Astrocyte (in vitro differentiated cells and primary cell): ENCODE measurements at regions not wholly inside any gene's neighbourhood (a gene's known extent, or its start where the extent isn't known, plus 50 kb on each side); places are given as distances from the start of the nearest gene placed in this dataset.
"Not testable (repeated sequence)": the region's sequence is repeated elsewhere in the genome, so short reads cannot be mapped to it uniquely, and the experiment has no call there.

Experiments
- DNase-seq: peaks from one replicate; pipeline ENCODE4 v3.0.0-alpha.2; 2010; ENCODE audit warnings: low read depth
- FAIRE-seq: peaks from 2 replicates; lab custom pipeline; 2011; peaks lifted over from hg19 to GRCh38; lab: Jason Lieb, UNC
- H2AFZ ChIP-seq: 2 replicates; pipeline ENCODE4 v1.6.0; 2012; ENCODE audit warnings: low read depth, low read length, inconsistent platforms
- H3K27ac ChIP-seq: 2 replicates; pipeline ENCODE4 v1.5.1; 2011; ENCODE audit warnings: low read depth, low read length, inconsistent platforms
- H3K27me3 ChIP-seq: 2 replicates; pipeline ENCODE4 v1.6.0; 2011; ENCODE audit warnings: low read length, inconsistent platforms; ENCODE audit not compliant: insufficient read depth
- H3K36me3 ChIP-seq: 2 replicates; pipeline ENCODE4 v1.5.1; 2011; ENCODE audit warnings: low read length, inconsistent platforms; ENCODE audit not compliant: insufficient read depth
- H3K4me1 ChIP-seq: 2 replicates; pipeline ENCODE4 v1.5.1; 2011; ENCODE audit warnings: low read length, inconsistent platforms; ENCODE audit not compliant: insufficient read depth
- H3K4me2 ChIP-seq: 2 replicates; pipeline ENCODE4 v1.6.0; 2012; ENCODE audit warnings: low read length, inconsistent platforms
- H3K4me3 ChIP-seq: 2 replicates; pipeline ENCODE4 v1.5.1; 2011; ENCODE audit warnings: low read depth, mild to moderate bottlenecking, low read length, inconsistent platforms; ENCODE audit not compliant: insufficient read depth
- H3K79me2 ChIP-seq: 2 replicates; pipeline ENCODE4 v1.6.0; 2012; ENCODE audit warnings: mild to moderate bottlenecking, low read length, inconsistent platforms; ENCODE audit not compliant: insufficient read depth
- H3K9ac ChIP-seq: 2 replicates; pipeline ENCODE4 v1.6.0; 2012; ENCODE audit warnings: mild to moderate bottlenecking, low read length, inconsistent platforms
- H3K9me3 ChIP-seq: 2 replicates; pipeline ENCODE4 v1.5.1; 2012; ENCODE audit warnings: low read depth, mild to moderate bottlenecking, low read length, inconsistent platforms; ENCODE audit not compliant: insufficient read depth
- H4K20me1 ChIP-seq: 2 replicates; pipeline ENCODE4 v1.6.0; 2012; ENCODE audit warnings: low read length, inconsistent platforms; ENCODE audit not compliant: insufficient read depth
- H3K27ac Mint-ChIP-seq: one replicate; pipeline ENCODE4 v1.8.0; 2021; ENCODE audit warnings: mild to moderate bottlenecking, mixed read lengths; ENCODE audit not compliant: unreplicated experiment
- H3K27me3 Mint-ChIP-seq: one replicate; pipeline ENCODE4 v1.8.0; 2021; ENCODE audit warnings: low read depth, mixed read lengths; ENCODE audit not compliant: unreplicated experiment
- H3K36me3 Mint-ChIP-seq: one replicate; pipeline ENCODE4 v1.8.0; 2021; ENCODE audit warnings: low read depth, mixed read lengths; ENCODE audit not compliant: unreplicated experiment
- H3K4me1 Mint-ChIP-seq: one replicate; pipeline ENCODE4 v1.8.0; 2021; ENCODE audit warnings: low read depth, mixed read lengths; ENCODE audit not compliant: unreplicated experiment
- H3K4me3 Mint-ChIP-seq: one replicate; pipeline ENCODE4 v1.8.0; 2021; ENCODE audit warnings: mild to moderate bottlenecking, moderate library complexity, mixed read lengths; ENCODE audit not compliant: unreplicated experiment
- H3K9me3 Mint-ChIP-seq: one replicate; pipeline ENCODE4 v1.8.0; 2021; ENCODE audit warnings: mild to moderate bottlenecking, mixed read lengths; ENCODE audit not compliant: unreplicated experiment

GRCh38 chr1:120357046-120357445, 57.8 kb upstream of the NBPF8 start:
- not testable (repeated sequence) for H3K4me3 Mint-ChIP-seq, H3K27me3 Mint-ChIP-seq, H3K27ac ChIP-seq, H3K27me3 ChIP-seq, H3K27ac Mint-ChIP-seq, H3K4me3 ChIP-seq, H3K4me2 ChIP-seq, H3K4me1 ChIP-seq, H3K4me1 Mint-ChIP-seq, H3K9ac ChIP-seq, DNase-seq, H4K20me1 ChIP-seq, H3K36me3 ChIP-seq, H3K9me3 Mint-ChIP-seq, H3K9me3 ChIP-seq, H3K36me3 Mint-ChIP-seq, H3K79me2 ChIP-seq, H2AFZ ChIP-seq, FAIRE-seq

- not testable (repeated sequence) for H3K36me3 Mint-ChIP-seq, H2AFZ ChIP-seq, H3K4me1 ChIP-seq, H3K4me3 ChIP-seq, H3K4me2 ChIP-seq, H3K4me3 Mint-ChIP-seq, H4K20me1 ChIP-seq, H3K9ac ChIP-seq, H3K36me3 ChIP-seq, H3K27me3 ChIP-seq, H3K9me3 ChIP-seq, H3K27me3 Mint-ChIP-seq, H3K9me3 Mint-ChIP-seq, H3K4me1 Mint-ChIP-seq, H3K27ac Mint-ChIP-seq, H3K79me2 ChIP-seq, DNase-seq, FAIRE-seq, H3K27ac ChIP-seq
Measured at GRCh38 chr1:120356170-120356569, 58.7 kb upstream of the NBPF8 start.

GRCh38 chr1:120354618-120355184, 60.1 kb upstream of the NBPF8 start:
- Mint-ChIP-seq H3K4me3 (peak overlapping the region; percentile 67), H3K27ac (peak overlapping the region; percentile 89)
- H3K27me3 Mint-ChIP-seq, H3K79me2 ChIP-seq, H3K9me3 ChIP-seq, H3K27ac ChIP-seq, H3K4me1 Mint-ChIP-seq, H3K36me3 Mint-ChIP-seq, H3K27me3 ChIP-seq, H3K4me1 ChIP-seq, H3K4me3 ChIP-seq, H4K20me1 ChIP-seq, H3K36me3 ChIP-seq, H2AFZ ChIP-seq, FAIRE-seq, H3K9me3 Mint-ChIP-seq: not testable (repeated sequence)
- DNase-seq, result peak; percentile 66
- Histone ChIP-seq H3K4me2 (peak overlapping the region; percentile 58), H3K9ac (peak overlapping the region; percentile 48)

- not testable (repeated sequence) for H3K4me3 ChIP-seq, H3K9ac ChIP-seq, H3K36me3 Mint-ChIP-seq, H3K36me3 ChIP-seq, FAIRE-seq, H3K4me1 ChIP-seq, H3K27ac ChIP-seq, DNase-seq, H3K79me2 ChIP-seq, H3K4me1 Mint-ChIP-seq, H2AFZ ChIP-seq, H3K27ac Mint-ChIP-seq, H3K9me3 Mint-ChIP-seq, H3K27me3 Mint-ChIP-seq, H3K9me3 ChIP-seq, H3K27me3 ChIP-seq, H4K20me1 ChIP-seq
- H3K4me3 Mint-ChIP-seq, result peak overlapping the region; percentile 80
- H3K4me2 ChIP-seq, result peak overlapping the region; percentile 30
Measured at GRCh38 chr1:120342231-120343073, 72.4 kb upstream of the NBPF8 start.

- not testable (repeated sequence) for FAIRE-seq, H3K9me3 Mint-ChIP-seq, H3K27me3 ChIP-seq, H3K9me3 ChIP-seq, H3K36me3 ChIP-seq, H4K20me1 ChIP-seq, DNase-seq, H2AFZ ChIP-seq, H3K27ac ChIP-seq, H3K79me2 ChIP-seq, H3K4me1 ChIP-seq, H3K27me3 Mint-ChIP-seq, H3K4me1 Mint-ChIP-seq, H3K36me3 Mint-ChIP-seq
- peak overlapping the region; percentile 58 for H3K4me3 ChIP-seq
- H3K9ac ChIP-seq, result peak overlapping the region; percentile 61
- H3K4me2 ChIP-seq, result peak overlapping the region; percentile 80
- Mint-ChIP-seq H3K4me3 (peak overlapping the region; percentile 90), H3K27ac (peak overlapping the region; percentile 58)
Measured at GRCh38 chr1:120341756-120342155, 73.1 kb upstream of the NBPF8 start.
